IPS-18a (cell line): ENCODE measurements at regions not wholly inside any gene's neighbourhood (a gene's known extent, or its start where the extent isn't known, plus 50 kb on each side); places are given as distances from the start of the nearest gene placed in this dataset.
"Not testable (repeated sequence)": the region's sequence is repeated elsewhere in the genome, so short reads cannot be mapped to it uniquely, and the experiment has no call there.

Source experiments
- H3K27ac ChIP-seq: one replicate; pipeline ENCODE4 v1.5.1; 2013; ENCODE audit warnings: low read length
- H3K27me3 ChIP-seq: one replicate; pipeline ENCODE4 v1.6.1; 2013; ENCODE audit warnings: mild to moderate bottlenecking, low read length; ENCODE audit not compliant: control insufficient read depth, insufficient read depth
- H3K36me3 ChIP-seq: one replicate; pipeline ENCODE4 v1.6.1; 2013; ENCODE audit warnings: low read depth, low read length; ENCODE audit not compliant: control insufficient read depth
- H3K4me1 ChIP-seq: one replicate; pipeline ENCODE4 v1.6.1; 2013; ENCODE audit warnings: low read depth, low read length; ENCODE audit not compliant: control insufficient read depth
- H3K4me3 ChIP-seq: one replicate; pipeline ENCODE4 v1.5.1; 2013; ENCODE audit warnings: low read length
- H3K9ac ChIP-seq: one replicate; pipeline ENCODE4 v1.6.1; 2013; ENCODE audit warnings: mild to moderate bottlenecking, low read length, moderate library complexity
- H3K9me3 ChIP-seq: one replicate; pipeline ENCODE4 v1.6.1; 2013; ENCODE audit warnings: low read depth, low read length; ENCODE audit not compliant: control insufficient read depth

GRCh38 chr6:144683216-144684070 is 398.3 kb downstream of the UTRN start:
- no peaks in the 10 kb centered on the region for H3K27me3 ChIP-seq

DNA sequence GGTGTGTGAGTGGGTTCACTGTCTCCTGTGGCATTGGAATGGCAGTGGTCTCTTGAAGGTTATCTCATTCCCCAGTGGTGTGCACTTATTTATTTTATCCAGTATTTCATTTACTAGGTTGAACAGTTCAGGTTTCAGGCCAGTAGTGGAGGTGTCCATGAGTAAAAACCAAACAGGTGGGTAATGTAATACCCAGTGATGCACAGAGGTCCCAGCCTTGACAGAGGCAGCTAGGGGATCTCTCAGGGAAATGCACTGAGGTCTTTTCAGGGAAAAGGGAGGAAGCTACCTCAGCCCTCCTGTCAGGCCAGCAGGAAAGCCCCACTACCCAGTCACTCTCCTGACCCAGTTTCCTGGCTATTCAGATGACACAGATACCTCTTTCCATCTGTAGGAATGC is 403.6 kb downstream of the UTRN start:
- Histone ChIP-seq H3K4me3 (no peak overlapping the region), H3K9ac (no peak overlapping the region), H3K4me1 (peaks cover 3% of the 10 kb centered on the region), H3K36me3 (no peaks in the 10 kb centered on the region), H3K9me3 (peaks cover 8% of the 10 kb centered on the region), H3K27ac (no peak overlapping the region), H3K27me3 (no peaks in the 10 kb centered on the region)

More at GRCh38 chr6:144683216-144684070, 398.3 kb downstream of the UTRN start:
- peaks cover 3% of the 10 kb centered on the region for H3K4me1 ChIP-seq
- H3K4me3 ChIP-seq, result no peak overlapping the region
- H3K9me3 ChIP-seq, result peaks cover 3% of the 10 kb centered on the region
- H3K36me3 ChIP-seq, result no peaks in the 10 kb centered on the region
- H3K9ac ChIP-seq, result no peak overlapping the region
- no peak overlapping the region for H3K27ac ChIP-seq

DNA sequence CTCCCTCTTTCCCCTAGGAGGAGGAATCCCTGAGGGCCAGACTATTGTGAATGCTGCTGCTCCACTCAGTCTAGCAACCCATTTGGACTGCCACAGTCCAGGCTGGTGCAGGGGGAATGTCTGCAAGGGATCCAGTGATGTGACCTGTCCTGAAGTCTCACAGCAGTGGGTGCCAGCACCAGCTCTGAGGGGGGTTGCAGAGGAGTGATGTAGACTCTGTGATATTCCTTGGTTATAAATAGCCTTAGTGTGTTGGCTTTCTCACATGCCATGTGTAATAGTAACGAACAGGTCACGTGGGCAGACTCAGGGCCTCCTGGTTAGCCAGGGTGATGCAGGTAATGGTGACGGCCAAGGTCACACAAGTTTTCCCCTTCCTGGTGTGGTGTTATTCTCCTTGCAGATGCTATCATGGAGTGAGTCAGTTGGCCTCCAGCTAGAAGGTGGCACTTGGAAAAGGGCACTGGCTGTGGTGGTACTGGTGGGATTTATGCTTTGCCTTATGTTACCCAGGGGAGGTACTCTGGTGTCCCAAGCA is 404.4 kb downstream of the UTRN start:
- peaks cover 8% of the 10 kb centered on the region for H3K9me3 ChIP-seq
- peaks cover 3% of the 10 kb centered on the region for H3K4me1 ChIP-seq
- no peaks in the 10 kb centered on the region for H3K27me3 ChIP-seq
- no peak overlapping the region for H3K27ac ChIP-seq
- no peak overlapping the region for H3K9ac ChIP-seq
- H3K4me3 ChIP-seq, result no peak overlapping the region
- H3K36me3 ChIP-seq, result no peaks in the 10 kb centered on the region

GRCh38 chr6:144690133-144690532 is 405.0 kb downstream of the UTRN start:
- no peak overlapping the region for H3K27ac ChIP-seq
- no peak overlapping the region for H3K4me3 ChIP-seq
- H3K36me3 ChIP-seq, result no peaks in the 10 kb centered on the region
- H3K9me3 ChIP-seq, result peaks cover 8% of the 10 kb centered on the region
- H3K4me1 ChIP-seq, result peaks cover 3% of the 10 kb centered on the region
- no peaks in the 10 kb centered on the region for H3K27me3 ChIP-seq
- no peak overlapping the region for H3K9ac ChIP-seq

DNA sequence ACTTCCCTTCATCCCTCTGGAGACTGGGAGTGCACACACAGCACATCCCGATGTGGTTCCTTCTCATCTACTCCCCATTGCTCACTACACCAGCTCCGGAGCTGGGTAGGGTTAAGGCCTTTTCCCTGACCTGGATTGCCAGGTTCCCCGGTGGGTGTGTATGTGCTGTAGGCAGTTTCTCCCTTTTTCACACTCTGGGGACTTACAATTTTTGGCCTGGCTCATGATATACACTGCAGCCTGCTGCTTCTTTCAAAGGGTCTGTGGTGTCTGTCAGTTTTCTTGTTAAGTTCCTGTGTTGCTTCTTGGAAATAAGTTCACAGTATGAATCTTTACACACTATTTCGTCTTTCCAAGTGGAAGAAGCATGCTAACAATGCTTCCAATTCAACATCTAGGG is 405.5 kb downstream of the UTRN start:
- peaks cover 3% of the 10 kb centered on the region for H3K4me1 ChIP-seq
- no peak overlapping the region for H3K9ac ChIP-seq
- H3K36me3 ChIP-seq, result no peaks in the 10 kb centered on the region
- no peak overlapping the region for H3K27ac ChIP-seq
- no peaks in the 10 kb centered on the region for H3K27me3 ChIP-seq
- peaks cover 8% of the 10 kb centered on the region for H3K9me3 ChIP-seq
- H3K4me3 ChIP-seq, result no peak overlapping the region

DNA sequence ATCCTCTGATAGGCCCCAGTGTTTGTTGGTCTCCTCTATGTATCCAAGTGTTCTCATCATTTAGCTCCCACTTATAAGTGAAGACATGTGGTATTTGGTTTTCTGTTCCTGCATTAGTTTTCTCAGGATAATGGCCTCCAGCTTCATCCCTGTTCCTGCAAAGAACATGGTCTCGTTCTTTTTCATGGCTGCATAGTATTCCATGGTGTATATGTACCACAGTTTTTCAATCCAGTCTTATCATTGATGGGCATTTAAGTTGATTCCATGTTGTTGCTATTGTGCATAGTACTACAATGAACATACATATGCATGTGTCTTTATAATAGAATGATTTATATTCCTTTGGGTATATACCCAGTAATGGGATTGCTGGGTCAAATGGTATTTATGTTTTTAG is 406.9 kb downstream of the UTRN start:
- not testable (repeated sequence) for H3K9ac ChIP-seq, H3K27me3 ChIP-seq, H3K27ac ChIP-seq, H3K9me3 ChIP-seq, H3K4me1 ChIP-seq, H3K36me3 ChIP-seq, H3K4me3 ChIP-seq

- Histone ChIP-seq H3K4me3 (no peak overlapping the region), H3K9me3 (peaks cover 4% of the 10 kb centered on the region), H3K27me3 (no peaks in the 10 kb centered on the region), H3K4me1 (no peaks in the 10 kb centered on the region), H3K36me3 (no peaks in the 10 kb centered on the region), H3K9ac (no peak overlapping the region), H3K27ac (no peak overlapping the region)
Observed at GRCh38 chr6:144695858-144696533, 410.9 kb downstream of the UTRN start.

- no peaks in the 10 kb centered on the region for H3K36me3 ChIP-seq
- H3K27me3 ChIP-seq, result no peaks in the 10 kb centered on the region
- H3K9ac ChIP-seq, result no peak overlapping the region
- no peak overlapping the region for H3K27ac ChIP-seq
- H3K4me1 ChIP-seq, result no peaks in the 10 kb centered on the region
- H3K4me3 ChIP-seq, result no peak overlapping the region
- H3K9me3 ChIP-seq, result peaks cover 4% of the 10 kb centered on the region
Observed at GRCh38 chr6:144696610-144697368, 411.7 kb downstream of the UTRN start.

DNA sequence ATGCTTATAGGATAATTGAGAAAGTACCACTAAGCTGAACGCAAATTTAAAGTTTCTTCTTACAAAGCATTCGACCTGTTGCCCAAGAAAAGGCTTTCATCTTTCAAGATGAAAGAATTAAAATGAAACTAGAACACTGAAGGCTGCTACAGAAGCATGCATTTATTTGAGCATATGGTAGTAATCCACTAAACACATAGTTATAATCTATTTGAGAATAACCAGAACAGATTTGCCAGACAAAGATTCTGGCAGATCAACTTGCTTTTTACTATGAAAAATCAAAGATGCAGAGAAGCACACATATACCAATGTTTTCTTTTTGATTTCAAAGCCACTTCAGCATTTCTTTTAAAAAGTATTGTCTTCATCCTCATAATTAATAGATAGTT is 412.2 kb downstream of the UTRN start:
- Histone ChIP-seq H3K4me3 (no peak overlapping the region), H3K27ac (no peak overlapping the region), H3K9ac (no peak overlapping the region), H3K36me3 (no peaks in the 10 kb centered on the region), H3K4me1 (no peaks in the 10 kb centered on the region), H3K9me3 (no peaks in the 10 kb centered on the region), H3K27me3 (no peaks in the 10 kb centered on the region)

DNA sequence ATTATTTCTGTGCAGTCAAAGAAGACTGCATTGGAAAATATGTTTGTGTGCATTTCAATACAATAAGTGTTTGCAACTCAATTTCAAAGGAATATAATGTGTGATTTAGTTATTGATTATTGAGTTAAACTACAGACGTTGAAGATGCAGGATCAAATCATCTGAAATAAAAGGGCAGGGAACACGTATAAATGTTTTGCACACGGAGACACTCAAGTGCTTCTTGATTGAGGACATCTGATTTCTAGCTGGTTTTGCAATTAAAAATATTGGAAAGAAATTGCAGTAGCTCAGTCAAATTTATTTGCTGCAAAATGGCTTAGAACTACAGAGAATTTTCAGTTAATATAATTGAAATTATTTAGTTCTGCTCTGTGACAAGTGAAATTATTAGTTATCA is 412.7 kb downstream of the UTRN start:
- Histone ChIP-seq H3K9ac (no peak overlapping the region), H3K27ac (no peak overlapping the region), H3K9me3 (no peaks in the 10 kb centered on the region), H3K4me1 (no peaks in the 10 kb centered on the region), H3K36me3 (no peaks in the 10 kb centered on the region), H3K27me3 (no peaks in the 10 kb centered on the region), H3K4me3 (no peak overlapping the region)

GRCh38 chr6:144702781-144703180 is 417.6 kb downstream of the UTRN start:
- Histone ChIP-seq H3K4me1 (no peaks in the 10 kb centered on the region), H3K4me3 (no peak overlapping the region), H3K36me3 (no peaks in the 10 kb centered on the region), H3K27me3 (no peaks in the 10 kb centered on the region), H3K9ac (no peak overlapping the region), H3K9me3 (no peaks in the 10 kb centered on the region), H3K27ac (no peak overlapping the region)
